Motor neuron (in vitro differentiated cells): ENCODE measurements at regions not wholly inside any gene's neighbourhood (a gene's known extent, or its start where the extent isn't known, plus 50 kb on each side); places are given as distances from the start of the nearest gene placed in this dataset.

ENCODE experiments used
- ATAC-seq, 8 experiments: fragments of 200-7000 bp; cut with Tn5 transposase; replicated peaks in 6 of 8; 2 replicates each; pipeline ENCODE4 v1.8.0; 2021; ENCODE audit warnings: mild to moderate bottlenecking in 8 of 8, moderate library complexity in 8 of 8
- H3K27ac ChIP-seq, 2 donors: fragments of 250-450 bp; sonication (Bioruptor Pico); 2 replicates each; pipeline ENCODE4 v1.9.0; 2021; ENCODE audit warnings: antibody characterized with exemption in 2 of 2, mild to moderate bottlenecking in 2 of 2, moderate library complexity in 1 of 2
- H3K4me1 ChIP-seq, 2 donors: fragments of 250-450 bp; sonication (Bioruptor Pico); replicated peaks in 1 of 2; 2 replicates each; pipeline ENCODE4 v1.6.1; 2021; ENCODE audit warnings: antibody characterized with exemption in 2 of 2, mild to moderate bottlenecking in 2 of 2, moderate library complexity in 1 of 2
- H3K4me3 ChIP-seq, 5 donors: fragments of 250-450 bp; sonication (Bioruptor Pico); 2 replicates each; pipeline ENCODE4 v1.9.0; 2021; ENCODE audit warnings: antibody characterized with exemption in 5 of 5, mild to moderate bottlenecking in 5 of 5, moderate library complexity in 4 of 5
- WGBS, 10 experiments: fragments of 450-650 bp; shearing (Covaris generic); methylation state at CpG; one replicate each; pipeline ENCODE4 v1.0.0; 2022; 5-methylcytosine and 5-hydroxymethylcytosine counted together
- in situ Hi-C, 9 experiments: fragments of 400-800 bp; cut with MboI; loops; one replicate each; pipeline ENCODE4 v1.15.0; 2021; ENCODE audit warnings: low sequenced_read_pairs in 9 of 9, low pct_unique_long_range_greater_than_20kb in 2 of 9; ENCODE audit not compliant: unreplicated experiment in 9 of 9

GRCh38 chr9:515665-516064, 301.0 kb downstream of the DOCK8 start:
- ATAC-seq: no peak
- H3K4me1 ChIP-seq: no peaks in the 10 kb centered on the region
- 15 to 100% (median 76%) methylated on average over 1 to 4 of the region's 4 CpGs for WGBS, 10 experiments
- no peak overlapping the region for H3K4me3 ChIP-seq
- in situ Hi-C loops: no loop called here
- no peak overlapping the region for H3K27ac ChIP-seq

GRCh38 chr9:517993-518392, 303.3 kb downstream of the DOCK8 start:
- no peak for ATAC-seq
- in situ Hi-C loops: no loop called here
- WGBS, 10 experiments: 20 to 91% (median 81%) methylated on average over 1 to 4 of the region's 4 CpGs; no CpG with 5 or more reads in 2 of the 10 experiments

DNA sequence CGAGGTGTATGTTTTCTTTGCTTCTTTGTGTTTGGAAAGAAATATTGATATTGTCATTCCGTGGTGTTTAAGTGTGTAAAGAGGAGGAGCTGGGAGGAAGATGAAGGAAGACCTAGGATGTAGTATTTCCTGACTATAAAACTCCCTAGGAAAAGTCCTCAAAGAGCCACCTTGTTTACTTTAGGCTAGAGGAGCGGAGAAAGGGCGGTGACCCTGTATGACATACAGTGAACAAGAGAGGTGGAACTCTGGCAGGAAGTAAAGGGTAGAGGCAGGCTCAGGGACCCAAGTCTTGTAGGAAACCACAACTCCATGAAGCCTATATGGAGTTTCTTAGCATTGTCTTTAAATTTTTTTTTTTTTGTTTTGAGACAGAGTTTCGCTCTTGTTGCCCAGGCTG, 303.9 kb downstream of the DOCK8 start:
- in situ Hi-C loops: no loop called here
- Histone ChIP-seq H3K4me3 (no peak overlapping the region), H3K4me1 (peaks cover 0 to 2% of the 10 kb centered on the region in 2 donors), H3K27ac (no peak overlapping the region)
- no peak for ATAC-seq
- WGBS, 10 experiments: 44 to 100% (median 86%) methylated on average over 1 to 4 of the region's 5 CpGs; no CpG with 5 or more reads in 3 of the 10 experiments

More at GRCh38 chr9:517993-518392, 303.3 kb downstream of the DOCK8 start:
- H3K4me3 ChIP-seq: no peak overlapping the region
- peaks cover 0 to 2% of the 10 kb centered on the region in 2 donors for H3K4me1 ChIP-seq
- H3K27ac ChIP-seq: no peak overlapping the region

- no peak for ATAC-seq
- in situ Hi-C loops: no loop called here
- Histone ChIP-seq H3K4me3 (no peak overlapping the region), H3K27ac (no peak overlapping the region), H3K4me1 (peaks cover 0 to 2% of the 10 kb centered on the region in 2 donors)
- WGBS, 10 experiments: 7 to 42% (median 19%) methylated on average over 1 to 3 of the region's 3 CpGs
Observed at GRCh38 chr9:519579-519978, 304.9 kb downstream of the DOCK8 start.

DNA sequence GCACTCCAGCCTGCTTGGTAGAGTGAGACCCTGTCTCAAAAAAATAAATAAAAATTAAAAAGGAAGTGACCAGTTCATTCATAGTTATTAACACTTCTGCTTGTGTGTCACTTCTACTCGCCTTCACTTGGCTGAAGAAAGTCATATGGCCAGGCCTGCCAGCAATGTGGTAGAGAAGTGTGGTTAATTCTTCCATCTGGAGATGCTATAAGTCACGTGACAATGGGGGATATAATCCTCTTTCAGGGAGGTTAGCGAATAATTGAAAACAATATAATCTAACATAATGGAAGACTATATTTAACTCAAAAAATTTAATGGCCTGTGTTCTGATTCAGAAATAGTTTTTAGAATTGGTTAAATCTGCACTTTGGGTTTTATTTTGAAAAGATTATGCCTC, 305.6 kb downstream of the DOCK8 start:
- H3K27ac ChIP-seq: no peak overlapping the region
- peaks cover 0 to 2% of the 10 kb centered on the region in 2 donors for H3K4me1 ChIP-seq
- in situ Hi-C loops: no loop called here
- no peak overlapping the region for H3K4me3 ChIP-seq
- ATAC-seq: no peak
- 14 to 100% (median 80%) methylated on average over 1 to 3 of the region's 3 CpGs; no CpG with 5 or more reads in 3 of the 10 experiments for WGBS, 10 experiments

- 11 to 100% (median 79%) methylated on average over 1 to 5 of the region's 5 CpGs for WGBS, 10 experiments
- Histone ChIP-seq H3K4me1 (peaks cover 0 to 2% of the 10 kb centered on the region in 2 donors), H3K4me3 (no peak overlapping the region), H3K27ac (no peak overlapping the region)
- in situ Hi-C loops: no loop called here
- ATAC-seq: no peak
Observed at GRCh38 chr9:522190-522589, 307.5 kb downstream of the DOCK8 start.

GRCh38 chr9:522658-523057, 308.0 kb downstream of the DOCK8 start:
- WGBS, 10 experiments: 25 to 100% (median 80%) methylated on average over 1 of the region's 1 CpG; no CpG with 5 or more reads in 5 of the 10 experiments
- in situ Hi-C loops: no loop called here
- ATAC-seq: peak in 2 of 8 experiments; percentile 54 to 76
- Histone ChIP-seq H3K27ac (no peak overlapping the region), H3K4me1 (peaks cover 0 to 2% of the 10 kb centered on the region in 2 donors), H3K4me3 (no peak overlapping the region)

DNA sequence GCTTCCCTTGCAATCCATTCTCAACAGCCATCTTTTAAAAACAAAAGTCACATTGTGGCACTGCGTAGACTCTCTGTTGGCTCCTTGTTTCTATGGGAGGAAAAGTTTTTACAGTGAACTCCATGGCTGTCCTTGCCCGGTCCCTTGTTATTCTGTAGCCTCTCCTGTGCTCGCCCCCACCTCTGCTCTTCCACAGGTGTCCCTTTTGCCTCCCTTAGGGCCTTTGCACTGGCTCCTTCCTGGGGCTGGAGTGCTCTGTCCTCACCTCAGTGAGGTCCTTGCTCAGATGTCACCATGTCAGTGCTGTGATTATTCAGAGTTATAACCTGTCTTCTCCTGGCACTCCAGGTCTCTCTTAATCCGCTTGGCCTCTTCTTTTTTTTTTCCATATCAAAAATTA, 308.8 kb downstream of the DOCK8 start:
- 25 to 100% (median 95%) methylated on average over 1 to 4 of the region's 4 CpGs for WGBS, 10 experiments
- H3K4me3 ChIP-seq: no peak overlapping the region
- ATAC-seq: no peak
- H3K4me1 ChIP-seq: peaks cover 0 to 2% of the 10 kb centered on the region in 2 donors
- in situ Hi-C loops: no loop called here
- H3K27ac ChIP-seq: no peak overlapping the region

GRCh38 chr9:524008-524407, 309.3 kb downstream of the DOCK8 start:
- H3K4me3 ChIP-seq: no peak overlapping the region
- no peak overlapping the region for H3K27ac ChIP-seq
- in situ Hi-C loops: no loop called here
- ATAC-seq: no peak
- H3K4me1 ChIP-seq: peaks cover 0 to 2% of the 10 kb centered on the region in 2 donors
- WGBS, 10 experiments: 0 to 74% (median 46%) methylated on average over 1 to 2 of the region's 2 CpGs; no CpG with 5 or more reads in 1 of the 10 experiments

- ATAC-seq: no peak
- in situ Hi-C loops: no loop called here
- peaks cover 0 to 2% of the 10 kb centered on the region in 2 donors for H3K4me1 ChIP-seq
- H3K4me3 ChIP-seq: no peak overlapping the region
- H3K27ac ChIP-seq: no peak overlapping the region
- 43 to 100% (median 82%) methylated on average over 2 to 11 of the region's 11 CpGs for WGBS, 10 experiments
Observed at GRCh38 chr9:526904-527591, 312.4 kb downstream of the DOCK8 start.

DNA sequence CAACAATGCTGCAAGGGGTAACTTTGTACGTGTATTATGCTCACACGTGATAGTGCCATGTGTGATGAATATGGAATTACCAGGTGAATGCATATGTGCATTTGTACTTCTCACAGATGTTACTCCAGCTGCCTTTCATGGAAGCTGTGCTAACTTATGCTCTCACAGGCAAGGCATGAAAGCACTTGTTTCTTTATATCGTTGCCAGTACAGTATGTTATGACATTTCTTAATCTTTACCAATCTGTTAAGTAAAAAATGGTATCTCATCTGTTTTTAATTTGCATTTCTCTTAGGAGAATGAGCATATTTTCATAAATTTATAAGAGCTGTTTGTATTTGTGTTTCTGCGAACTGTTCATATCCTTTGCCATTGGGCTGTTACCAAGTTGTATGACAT, 311.8 kb upstream of the DMRT1 start:
- H3K27ac ChIP-seq: no peak overlapping the region

GRCh38 chr9:530681-531080, 310.8 kb upstream of the DMRT1 start:
- WGBS, 10 experiments: 17 to 90% (median 55%) methylated on average over 1 to 3 of the region's 3 CpGs; no CpG with 5 or more reads in 2 of the 10 experiments
- in situ Hi-C loops: no loop called here
- H3K27ac ChIP-seq: no peak overlapping the region
- peak in 2 of 8 experiments; percentile 58 to 90 for ATAC-seq
- peaks cover 26 to 33% of the 10 kb centered on the region in 2 donors for H3K4me1 ChIP-seq
- no peak overlapping the region for H3K4me3 ChIP-seq

More for the DNA sequence above, 311.8 kb upstream of the DMRT1 start:
- no peak overlapping the region for H3K4me3 ChIP-seq
- 0 to 100% (median 62%) methylated on average over 1 to 4 of the region's 4 CpGs for WGBS, 10 experiments
- H3K4me1 ChIP-seq: peaks cover 23 to 26% of the 10 kb centered on the region in 2 donors
- ATAC-seq: peak in 4 of 8 experiments; percentile 46 to 92 (median 78)
- in situ Hi-C loops: no loop called here

- ATAC-seq: peak in 1 of 8 experiments; percentile 75
- H3K4me1 ChIP-seq: peaks cover 26 to 33% of the 10 kb centered on the region in 2 donors
- no peak overlapping the region for H3K27ac ChIP-seq
Observed at GRCh38 chr9:532707-533106, 308.8 kb upstream of the DMRT1 start.

DNA sequence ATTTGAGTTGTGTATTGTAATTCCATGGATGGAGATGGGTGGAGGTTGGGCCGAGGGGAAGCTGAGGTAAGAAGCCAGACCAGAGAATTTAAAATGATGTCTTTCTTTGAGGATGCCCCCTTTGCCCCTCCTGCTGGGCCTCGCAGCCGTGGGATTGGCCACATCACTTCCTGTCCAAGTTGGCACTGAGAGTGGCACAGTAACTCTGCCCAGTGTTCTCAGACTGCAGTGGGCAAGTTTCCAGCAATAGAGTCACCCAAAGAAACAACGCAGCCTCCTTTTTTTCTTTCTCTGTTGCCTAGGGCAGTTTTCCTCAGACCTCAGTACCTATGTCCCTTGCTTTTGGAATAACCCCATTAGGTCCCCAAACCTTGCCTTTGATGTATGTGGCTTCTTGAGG, 306.6 kb upstream of the DMRT1 start:
- ATAC-seq: peak in 2 of 8 experiments; percentile 25 to 61
- H3K4me3 ChIP-seq: no peak overlapping the region
- WGBS, 10 experiments: 40 to 89% (median 70%) methylated on average over 1 to 3 of the region's 4 CpGs; no CpG with 5 or more reads in 5 of the 10 experiments
- H3K27ac ChIP-seq: no peak overlapping the region
- H3K4me1 ChIP-seq: peaks cover 26 to 33% of the 10 kb centered on the region in 2 donors
- in situ Hi-C loops: no loop called here

More at GRCh38 chr9:532707-533106, 308.8 kb upstream of the DMRT1 start:
- WGBS, 10 experiments: 15 to 83% (median 45%) methylated on average over 1 to 6 of the region's 6 CpGs
- in situ Hi-C loops: no loop called here
- no peak overlapping the region for H3K4me3 ChIP-seq
